Right lobe of liver (tissue), 4 donors: ENCODE measurements at regions not wholly inside any gene's neighbourhood (a gene's known extent, or its start where the extent isn't known, plus 50 kb on each side); places are given as distances from the start of the nearest gene placed in this dataset.

Source experiments
- CTCF ChIP-seq, 4 donors: fragments of 200-600 bp in 3 of 4; fragments of 450-650 bp in 1 of 4; IDR thresholded peaks; one replicate each; pipeline versions ENCODE4 v1.5.1 to v1.8.0; 2016 to 2022; ENCODE audit warnings: antibody characterized with exemption in 4 of 4, mild to moderate bottlenecking in 2 of 4
- POLR2A ChIP-seq: fragments of 450-650 bp; IDR thresholded peaks from one replicate; pipeline ENCODE4 v1.6.1; 2017; ENCODE audit warnings: antibody characterized with exemption, mild to moderate bottlenecking
- donor health status: DM: no; HTN: no; CAD: no.
- donor health status: DM: no; HTN: no; CAD: no.
- donor health status: DM: no; HTN: yes; CAD: no.

DNA sequence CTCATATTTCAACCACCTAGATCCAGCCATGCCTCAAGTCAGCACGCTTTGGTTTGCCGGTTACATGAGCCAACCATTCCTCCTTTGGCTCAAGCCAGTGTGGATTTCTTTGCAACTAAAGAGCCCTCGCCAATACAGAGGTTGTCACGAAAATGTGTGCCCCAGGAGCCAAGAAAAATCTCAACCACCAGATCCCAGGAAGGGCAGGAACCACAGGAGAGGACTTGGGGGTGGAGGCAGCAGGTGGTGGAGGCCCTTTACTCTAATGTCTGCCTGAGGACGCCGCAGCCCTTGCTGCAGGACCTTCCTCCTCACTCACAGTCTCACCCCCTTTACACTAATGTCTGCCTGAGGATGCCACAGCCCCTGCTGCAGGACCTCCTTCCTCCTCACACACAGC is 144.8 kb upstream of the PHACTR3 start:
- TF ChIP-seq CTCF (IDR thresholded peaks at IDR 0.05) (no peak), POLR2A (no peak)
